ENCODE measurements at regions not wholly inside any gene's neighbourhood (a gene's known extent, or its start where the extent isn't known, plus 50 kb on each side); places are given as distances from the start of the nearest gene placed in this dataset.

DNA sequence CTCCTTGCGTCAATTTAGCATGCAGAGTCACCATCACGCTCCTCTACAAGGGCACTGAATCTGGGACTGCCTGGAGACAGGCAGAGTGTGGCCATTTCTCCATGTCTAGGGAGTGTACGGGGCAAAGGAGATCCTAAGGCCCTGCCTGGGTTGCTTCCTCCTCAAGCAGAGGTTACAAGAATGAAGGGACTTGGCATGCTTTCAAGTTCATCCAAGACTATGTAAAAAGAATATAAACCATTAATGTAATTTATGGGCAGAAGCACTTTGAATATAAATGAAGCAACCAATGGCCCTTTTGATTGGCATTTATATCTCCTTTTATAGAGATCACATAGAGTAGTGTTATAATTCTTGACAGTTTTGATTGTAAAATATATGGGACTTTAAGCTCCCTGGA lies 137.5 kb downstream of the BTBD3 start:
- H3K4me2 ChIP-seq (ENCODE audit: insufficient read depth, low read length): no peak overlapping the region
- 3% methylated on average over 3 of the region's 3 CpGs for WGBS (ENCODE audit: insufficient coverage, low coverage, missing lambda C conversion rate)
- intact Hi-C loops (cut with micrococcal nuclease) (no loop called here), in situ Hi-C loops (cut with MboI) (no loop called here)
- H3K79me2 ChIP-seq (ENCODE audit: control insufficient read depth, insufficient read depth, low read length): no peaks in the 10 kb centered on the region
- no peaks in the 10 kb centered on the region for H3K36me3 ChIP-seq (ENCODE audit: control insufficient read depth, insufficient read depth, low read length)
- H3K9ac ChIP-seq (ENCODE audit: insufficient read depth in 1 of 2, low read depth in 2 of 2, low read length in 2 of 2): no peak overlapping the region
- BruUV-seq (replicated peaks): no TSS peak
- POLR2A ChIA-PET: no interaction called here
- no peaks in the 10 kb centered on the region for H3K27me3 ChIP-seq (ENCODE audit: control insufficient read depth in 2 of 2, insufficient read depth in 2 of 2, low read length in 2 of 2)
- no peak for DNase-seq (ENCODE audit: extremely low read depth in 1 of 4, low spot score in 3 of 4)
- no peaks in the 10 kb centered on the region for H3K4me1 ChIP-seq (replicated peaks in 1 of 2; ENCODE audit: control insufficient read depth in 2 of 2, insufficient read depth in 2 of 2, low read length in 2 of 2)
- no peaks in the 10 kb centered on the region for H3K9me3 ChIP-seq (replicated peaks; ENCODE audit: control insufficient read depth, insufficient read depth, low read depth, low read length)
- no peaks in the 10 kb centered on the region for H3K9me1 ChIP-seq (ENCODE audit: control insufficient read depth, insufficient read depth, low read length)
- no peak overlapping the region for H3K27ac ChIP-seq (ENCODE audit: extremely low read depth, low read depth, low read length)
- CTCF ChIA-PET (ENCODE audit: low intra/inter-chr PET ratio): no interaction called here
- FAIRE-seq: no peak
- TF ChIP-seq FOXP1 (CRISPR knock-in tag; IDR thresholded peaks at IDR 0.05): no peak
- no peak for TF ChIP-seq ZNF316 (IDR thresholded peaks at IDR 0.05)
- TF ChIP-seq NONO (IDR thresholded peaks at IDR 0.05; ENCODE audit: low read depth in 2 of 2, low read length in 1 of 2): no peak
- no peak for TF ChIP-seq TFAM (CRISPR knock-in tag; conservative IDR thresholded peaks at IDR 0.05)
- TF ChIP-seq SIN3A (IDR thresholded peaks at IDR 0.05; ENCODE audit: borderline replicate concordance in 2 of 2, control insufficient read depth in 1 of 2, low read depth in 2 of 2, low read length in 2 of 2): no peak
- TF ChIP-seq PTRF (tag; IDR thresholded peaks at IDR 0.05): no peak
- TF ChIP-seq, protein P1, sequence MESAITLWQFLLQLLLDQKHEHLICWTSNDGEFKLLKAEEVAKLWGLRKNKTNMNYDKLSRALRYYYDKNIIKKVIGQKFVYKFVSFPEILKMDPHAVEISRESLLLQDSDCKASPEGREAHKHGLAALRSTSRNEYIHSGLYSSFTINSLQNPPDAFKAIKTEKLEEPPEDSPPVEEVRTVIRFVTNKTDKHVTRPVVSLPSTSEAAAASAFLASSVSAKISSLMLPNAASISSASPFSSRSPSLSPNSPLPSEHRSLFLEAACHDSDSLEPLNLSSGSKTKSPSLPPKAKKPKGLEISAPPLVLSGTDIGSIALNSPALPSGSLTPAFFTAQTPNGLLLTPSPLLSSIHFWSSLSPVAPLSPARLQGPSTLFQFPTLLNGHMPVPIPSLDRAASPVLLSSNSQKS (CRISPR knock-in tag; IDR thresholded peaks at IDR 0.05): no peak
- no peak for TF ChIP-seq SRSF1 (IDR thresholded peaks at IDR 0.05; ENCODE audit: low read depth, low read length)
- TF ChIP-seq HMGN3 (IDR thresholded peaks at IDR 0.05; ENCODE audit: borderline replicate concordance, extremely low read depth, insufficient read length, low read depth, low read length): no peak
- no peak for TF ChIP-seq KAT2B (IDR thresholded peaks at IDR 0.05; ENCODE audit: low read depth, low read length)
- TF ChIP-seq, protein P2, sequence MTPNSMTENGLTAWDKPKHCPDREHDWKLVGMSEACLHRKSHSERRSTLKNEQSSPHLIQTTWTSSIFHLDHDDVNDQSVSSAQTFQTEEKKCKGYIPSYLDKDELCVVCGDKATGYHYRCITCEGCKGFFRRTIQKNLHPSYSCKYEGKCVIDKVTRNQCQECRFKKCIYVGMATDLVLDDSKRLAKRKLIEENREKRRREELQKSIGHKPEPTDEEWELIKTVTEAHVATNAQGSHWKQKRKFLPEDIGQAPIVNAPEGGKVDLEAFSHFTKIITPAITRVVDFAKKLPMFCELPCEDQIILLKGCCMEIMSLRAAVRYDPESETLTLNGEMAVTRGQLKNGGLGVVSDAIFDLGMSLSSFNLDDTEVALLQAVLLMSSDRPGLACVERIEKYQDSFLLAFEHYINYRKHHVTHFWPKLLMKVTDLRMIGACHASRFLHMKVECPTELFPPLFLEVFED (CRISPR knock-in tag; conservative IDR thresholded peaks at IDR 0.05): no peak
- TF ChIP-seq KLF6 (CRISPR knock-in tag; IDR thresholded peaks at IDR 0.05; ENCODE audit: borderline replicate concordance): no peak
- no peak for TF ChIP-seq SIRT6 (IDR thresholded peaks at IDR 0.05; ENCODE audit: low read depth, low read length)
- H2AFZ ChIP-seq (ENCODE audit: low read depth, low read length): no peak overlapping the region
- no peak overlapping the region for H3K4me3 ChIP-seq
- ATAC-seq: no peak
- H4K20me1 ChIP-seq (replicated peaks; ENCODE audit: control insufficient read depth, insufficient read depth, low read length): no peaks in the 10 kb centered on the region
